ENCODE measurements at regions not wholly inside any gene's neighbourhood (a gene's known extent, or its start where the extent isn't known, plus 50 kb on each side); places are given as distances from the start of the nearest gene placed in this dataset.

DNA sequence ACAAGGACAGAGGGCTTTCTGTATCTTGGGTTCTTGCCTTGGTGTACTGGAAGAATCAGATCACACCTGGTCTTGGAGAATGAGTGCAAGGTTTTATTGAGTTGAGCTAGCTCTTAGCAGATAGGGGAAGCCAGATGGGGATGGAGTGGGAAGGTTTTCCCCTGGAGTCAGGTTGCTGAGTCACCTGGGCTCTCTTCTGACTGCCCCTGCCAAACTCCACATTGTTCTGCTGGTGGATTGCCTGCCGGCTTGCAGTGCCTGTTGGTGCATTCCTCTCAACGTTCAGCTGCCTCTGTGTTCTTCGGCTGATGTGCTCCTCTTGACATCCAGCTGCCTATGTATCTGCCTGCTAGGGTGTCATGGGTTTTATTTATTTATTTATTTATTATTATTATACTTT lies 1431.1 kb downstream of the CDH8 start:
- Histone ChIP-seq H3K36me3 (no peaks in the 10 kb centered on the region), H3K9me3 (ENCODE audit: low read depth) (no peaks in the 10 kb centered on the region), H3K4me3 (no peak overlapping the region), H3K4me1 (ENCODE audit: low read depth) (no peaks in the 10 kb centered on the region), H3K27me3 (no peaks in the 10 kb centered on the region), H3K27ac (no peak overlapping the region)
- TF ChIP-seq, protein P1, sequence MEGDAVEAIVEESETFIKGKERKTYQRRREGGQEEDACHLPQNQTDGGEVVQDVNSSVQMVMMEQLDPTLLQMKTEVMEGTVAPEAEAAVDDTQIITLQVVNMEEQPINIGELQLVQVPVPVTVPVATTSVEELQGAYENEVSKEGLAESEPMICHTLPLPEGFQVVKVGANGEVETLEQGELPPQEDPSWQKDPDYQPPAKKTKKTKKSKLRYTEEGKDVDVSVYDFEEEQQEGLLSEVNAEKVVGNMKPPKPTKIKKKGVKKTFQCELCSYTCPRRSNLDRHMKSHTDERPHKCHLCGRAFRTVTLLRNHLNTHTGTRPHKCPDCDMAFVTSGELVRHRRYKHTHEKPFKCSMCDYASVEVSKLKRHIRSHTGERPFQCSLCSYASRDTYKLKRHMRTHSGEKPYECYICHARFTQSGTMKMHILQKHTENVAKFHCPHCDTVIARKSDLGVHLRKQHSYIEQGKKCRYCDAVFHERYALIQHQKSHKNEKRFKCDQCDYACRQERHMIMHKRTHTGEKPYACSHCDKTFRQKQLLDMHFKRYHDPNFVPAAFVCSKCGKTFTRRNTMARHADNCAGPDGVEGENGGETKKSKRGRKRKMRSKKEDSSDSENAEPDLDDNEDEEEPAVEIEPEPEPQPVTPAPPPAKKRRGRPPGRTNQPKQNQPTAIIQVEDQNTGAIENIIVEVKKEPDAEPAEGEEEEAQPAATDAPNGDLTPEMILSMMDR (IDR thresholded peaks at IDR 0.05; ENCODE audit: low read depth, low read length) = no peak
- no peak for DNase-seq (ENCODE audit: low read depth in 1 of 2, low spot score in 1 of 2)

DNA sequence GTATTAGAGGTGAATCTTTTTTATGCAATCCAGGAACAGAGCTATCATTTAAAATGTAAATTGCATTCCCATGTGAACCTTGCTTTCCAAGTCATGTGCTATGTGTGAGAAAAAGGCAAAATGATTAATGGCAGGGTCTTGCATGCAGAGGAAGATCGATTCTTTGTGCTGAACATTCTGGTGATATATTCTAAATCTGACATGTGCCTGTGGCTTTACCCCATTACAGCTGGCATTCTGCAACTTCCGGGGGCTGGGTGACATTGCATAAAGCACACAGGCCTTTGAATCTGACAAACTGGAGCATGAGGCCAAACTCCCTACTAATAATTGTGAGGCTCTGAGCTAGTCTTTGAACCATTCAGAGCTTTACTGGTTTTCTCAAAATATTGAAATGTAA lies 1449.7 kb downstream of the CDH8 start:
- no peaks in the 10 kb centered on the region for H3K4me1 ChIP-seq (ENCODE audit: low read depth)
- no peaks in the 10 kb centered on the region for H3K27me3 ChIP-seq
- no peaks in the 10 kb centered on the region for H3K9me3 ChIP-seq (ENCODE audit: low read depth)
- no peak for DNase-seq (ENCODE audit: low read depth in 1 of 2, low spot score in 1 of 2)
- H3K27ac ChIP-seq = no peak overlapping the region
- H3K4me3 ChIP-seq = no peak overlapping the region
- H3K36me3 ChIP-seq = no peaks in the 10 kb centered on the region
- TF ChIP-seq, protein P1 (IDR thresholded peaks at IDR 0.05; ENCODE audit: low read depth, low read length) = no peak

DNA sequence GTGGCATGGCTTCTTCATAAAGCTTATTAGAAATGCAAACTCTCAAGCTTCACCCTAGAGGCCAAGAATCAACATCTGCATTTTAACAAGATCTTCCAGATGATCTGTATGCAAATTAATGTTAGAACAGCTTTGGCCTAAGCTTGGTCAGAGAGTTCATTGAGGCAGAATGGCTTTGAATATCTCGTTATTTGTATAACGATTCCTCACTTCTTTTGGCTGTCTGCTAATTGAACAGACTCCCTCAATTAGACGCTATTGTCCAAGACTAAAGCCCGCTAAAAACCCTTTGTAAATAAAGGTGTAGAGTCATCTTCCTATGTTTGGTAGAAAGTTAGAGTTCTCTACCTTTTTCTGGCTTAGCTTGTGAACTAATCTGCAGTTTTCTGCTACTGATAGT lies 1453.7 kb downstream of the CDH8 start:
- Histone ChIP-seq H3K4me1 (ENCODE audit: low read depth) (no peaks in the 10 kb centered on the region), H3K27me3 (no peaks in the 10 kb centered on the region), H3K36me3 (no peaks in the 10 kb centered on the region), H3K27ac (no peak overlapping the region), H3K9me3 (ENCODE audit: low read depth) (no peaks in the 10 kb centered on the region), H3K4me3 (no peak overlapping the region)
- TF ChIP-seq, protein P1 (IDR thresholded peaks at IDR 0.05; ENCODE audit: low read depth, low read length) = no peak
- no peak for DNase-seq (ENCODE audit: low read depth in 1 of 2, low spot score in 1 of 2)

DNA sequence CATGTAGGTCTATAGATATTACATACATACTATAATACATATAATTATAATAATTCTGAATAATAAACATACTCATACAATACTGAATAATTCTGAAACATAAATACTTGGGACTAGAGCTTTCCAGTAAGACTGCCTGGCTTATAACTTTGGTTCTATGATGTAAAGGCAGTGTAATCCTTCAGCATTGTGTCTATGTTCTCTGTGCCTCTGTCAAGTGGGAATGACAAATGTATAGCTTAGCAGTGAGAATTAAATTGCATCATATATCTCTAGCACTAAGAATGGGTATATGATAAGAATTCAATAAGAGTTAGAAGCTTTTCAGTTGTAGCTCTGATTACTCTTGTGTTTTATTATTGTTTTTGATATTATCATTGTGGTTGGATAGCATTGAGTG lies 1469.3 kb downstream of the CDH8 start:
- H3K4me3 ChIP-seq = no peak overlapping the region
- no peak for DNase-seq (ENCODE audit: low read depth in 1 of 2, low spot score in 1 of 2)
- H3K36me3 ChIP-seq = no peaks in the 10 kb centered on the region
- no peak overlapping the region for H3K27ac ChIP-seq
- no peaks in the 10 kb centered on the region for H3K4me1 ChIP-seq (ENCODE audit: low read depth)
- no peaks in the 10 kb centered on the region for H3K9me3 ChIP-seq (ENCODE audit: low read depth)
- TF ChIP-seq, protein P1 (IDR thresholded peaks at IDR 0.05; ENCODE audit: low read depth, low read length) = no peak
- no peaks in the 10 kb centered on the region for H3K27me3 ChIP-seq

DNA sequence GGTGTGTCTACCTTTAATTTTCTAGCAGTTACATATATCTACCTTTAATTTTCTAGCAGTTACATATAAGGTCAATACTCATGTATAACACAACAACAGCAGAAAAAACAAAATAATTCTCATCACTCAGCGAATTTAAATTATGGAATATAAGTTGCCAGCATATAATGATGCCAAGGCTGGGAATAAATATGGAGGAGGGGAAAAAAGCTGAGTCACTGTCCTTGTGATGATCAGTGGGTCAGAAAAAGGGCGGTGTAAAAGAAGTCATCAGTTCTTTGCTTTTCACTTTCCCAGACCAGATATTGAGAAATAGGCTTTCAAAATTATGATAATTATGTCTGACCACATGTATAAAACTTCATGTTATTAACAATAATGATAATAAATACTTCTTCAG lies 1471.7 kb downstream of the CDH8 start:
- H3K27ac ChIP-seq = no peak overlapping the region
- TF ChIP-seq, protein P1 (IDR thresholded peaks at IDR 0.05; ENCODE audit: low read depth, low read length) = no peak
- H3K36me3 ChIP-seq = no peaks in the 10 kb centered on the region
- no peak overlapping the region for H3K4me3 ChIP-seq
- no peak for DNase-seq (ENCODE audit: low read depth in 1 of 2, low spot score in 1 of 2)
- no peaks in the 10 kb centered on the region for H3K27me3 ChIP-seq
- H3K9me3 ChIP-seq (ENCODE audit: low read depth) = no peaks in the 10 kb centered on the region
- no peaks in the 10 kb centered on the region for H3K4me1 ChIP-seq (ENCODE audit: low read depth)

DNA sequence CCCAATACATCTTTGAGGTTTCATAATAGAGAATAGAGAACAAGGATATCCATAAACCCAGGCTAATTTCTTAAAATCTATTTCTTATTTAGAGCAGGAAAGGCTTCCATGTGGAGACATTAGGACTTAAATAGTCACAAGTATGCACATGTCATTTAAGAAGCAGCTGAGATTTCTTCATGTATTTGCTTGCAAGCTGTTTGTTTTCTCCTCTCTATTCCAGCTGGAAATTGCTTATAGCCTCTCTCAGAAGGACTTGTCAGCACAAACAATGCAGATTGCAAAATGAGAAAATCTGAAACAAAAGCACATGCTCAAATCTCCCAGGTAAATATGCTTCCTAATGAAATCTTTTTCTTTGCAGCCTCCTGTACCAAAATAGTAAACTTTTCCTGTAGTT lies 1473.1 kb downstream of the CDH8 start:
- Histone ChIP-seq H3K36me3 (no peaks in the 10 kb centered on the region), H3K4me1 (ENCODE audit: low read depth) (no peaks in the 10 kb centered on the region), H3K27me3 (no peaks in the 10 kb centered on the region), H3K9me3 (ENCODE audit: low read depth) (no peaks in the 10 kb centered on the region), H3K4me3 (no peak overlapping the region), H3K27ac (no peak overlapping the region)
- TF ChIP-seq, protein P1 (IDR thresholded peaks at IDR 0.05; ENCODE audit: low read depth, low read length) = no peak
- DNase-seq (ENCODE audit: low read depth in 1 of 2, low spot score in 1 of 2) = no peak

Measured in cardiac muscle cell (in vitro differentiated cells and primary cell).